ENCODE measurements at regions not wholly inside any gene's neighbourhood (a gene's known extent, or its start where the extent isn't known, plus 50 kb on each side); places are given as distances from the start of the nearest gene placed in this dataset.

- no peak for TF ChIP-seq CTCF (IDR thresholded peaks at IDR 0.05; ENCODE audit: low read depth, low read length, missing input control)
- TF ChIP-seq HNF4G (IDR thresholded peaks at IDR 0.05), result no peak
- no peak for TF ChIP-seq RAD21 (IDR thresholded peaks at IDR 0.05)
- TF ChIP-seq GABPA (IDR thresholded peaks at IDR 0.05 in 1 of 2, conservative IDR thresholded peaks at IDR 0.05 in 1 of 2), result no peak
- no peak for TF ChIP-seq EGR1 (IDR thresholded peaks at IDR 0.05; ENCODE audit: low read depth in 2 of 2)
Observed at GRCh38 chr13:90519157-90519556, 828.3 kb upstream of the MIR17HG start.

All from liver (tissue), 3 donors.